Ovary (tissue), 7 donors: ENCODE measurements at regions not wholly inside any gene's neighbourhood (a gene's known extent, or its start where the extent isn't known, plus 50 kb on each side); places are given as distances from the start of the nearest gene placed in this dataset.

Experiments
- DNase-seq, 5 donors: peaks; one replicate each; pipeline ENCODE4 v3.0.0-alpha.2; 2019 to 2020
- H3K27ac ChIP-seq, 2 donors: fragments of 200-600 bp; one replicate each; pipeline versions ENCODE4 v1.5.1 to v1.8.0; 2019 to 2022
- H3K27me3 ChIP-seq: fragments of 200-600 bp; one replicate; pipeline ENCODE4 v1.8.0; 2022
- H3K36me3 ChIP-seq: fragments of 200-600 bp; sonication (generic); one replicate; pipeline ENCODE4 v1.5.1; 2019
- H3K4me1 ChIP-seq: one replicate; pipeline ENCODE4 v1.8.1; 2013; ENCODE audit warnings: mild to moderate bottlenecking, moderate library complexity; ENCODE audit not compliant: insufficient read depth
- H3K4me3 ChIP-seq: fragments of 200-600 bp; sonication (generic); one replicate; pipeline ENCODE4 v1.5.1; 2017
- H3K9me3 ChIP-seq, 2 donors: fragments of 200-600 bp in 1 of 2; sonication (generic) in 1 of 2; one replicate each; pipeline versions ENCODE4 v1.5.1 to v1.8.1; 2013 to 2019; ENCODE audit warnings: mild to moderate bottlenecking in 1 of 2, moderate library complexity in 1 of 2
- CTCF ChIP-seq, 3 donors: fragments of 450-650 bp in 2 of 3; fragments of 200-600 bp in 1 of 3; IDR thresholded peaks; one replicate each; pipeline versions ENCODE4 v1.5.1 to v1.8.0; 2016 to 2022; ENCODE audit warnings: antibody characterized with exemption in 3 of 3, mild to moderate bottlenecking in 1 of 3
- EP300 ChIP-seq: sonication (generic); formaldehyde crosslinking; IDR thresholded peaks from one replicate; pipeline ENCODE4 v1.6.1; 2017; ENCODE audit warnings: antibody characterized with exemption
- POLR2A ChIP-seq: fragments of 450-650 bp; IDR thresholded peaks from one replicate; pipeline ENCODE4 v1.6.1; 2017; ENCODE audit warnings: antibody characterized with exemption, mild to moderate bottlenecking, moderate library complexity
- WGBS, 3 donors: extraction: QIAGEN DNeasy Blood & Tissue Kit in 1 of 3; methylation state at CpG; one replicate each; pipeline versions ENCODE4 v1.1.5 to v1.1.7; 2013 to 2017; 5-methylcytosine and 5-hydroxymethylcytosine counted together
- intact Hi-C, 4 donors: fragments of 100-400 bp; cut with DNase I; formaldehyde crosslinking; loops; one replicate each; pipeline versions ENCODE4 v1.11.0 to v1.15.1; 2022 to 2023
- donor health status: DM: no; HTN: no; CAD: no; lungs with moderate emphysema.
- donor health status: DM: no; HTN: no; CAD: no.
- donor health status: Bipolar disorder and iron deficiency.
- donor health status: DM: no; HTN: no; CAD: no.
- donor health status: DM: yes; HTN: yes; CAD: no.

GRCh38 chr12:4849115-4849541, 60.6 kb upstream of the KCNA1 start:
- no peaks in the 10 kb centered on the region for H3K9me3 ChIP-seq
- no peaks in the 10 kb centered on the region for H3K36me3 ChIP-seq
- H3K4me3 ChIP-seq = no peak overlapping the region
- WGBS, 3 donors = 2 to 3% (median 2%) methylated on average over 5 of the region's 5 CpGs
- no peak overlapping the region for H3K27ac ChIP-seq
- no peaks in the 10 kb centered on the region for H3K27me3 ChIP-seq
- no peak for DNase-seq
- intact Hi-C loops = no loop called here
- TF ChIP-seq EP300 (no peak), POLR2A (no peak), CTCF (IDR thresholded peaks at IDR 0.05) (peak in 1 of 3 donors; percentile 34)
- no peaks in the 10 kb centered on the region for H3K4me1 ChIP-seq

- H3K4me3 ChIP-seq = no peak overlapping the region
- DNase-seq = no peak
- H3K9me3 ChIP-seq = no peaks in the 10 kb centered on the region
- no peak overlapping the region for H3K27ac ChIP-seq
- intact Hi-C loops = loop anchor here in 3 of 4 donors (10.0 kb wide), 3 partner anchors 225 to 1195 kb away; no protein-coding TSS in a partner anchor
- TF ChIP-seq EP300 = no peak
- no peak for TF ChIP-seq POLR2A
- TF ChIP-seq CTCF (IDR thresholded peaks at IDR 0.05) = no peak
- no peaks in the 10 kb centered on the region for H3K36me3 ChIP-seq
- H3K27me3 ChIP-seq = no peaks in the 10 kb centered on the region
- WGBS, 3 donors = 62 to 83% (median 81%) methylated on average over 18 of the region's 18 CpGs
- no peaks in the 10 kb centered on the region for H3K4me1 ChIP-seq
These were observed 59.8 kb upstream of the KCNA1 start for GRCh38 chr12:4849795-4850345.

- TF ChIP-seq POLR2A (no peak), EP300 (no peak), CTCF (IDR thresholded peaks at IDR 0.05) (no peak)
- H3K36me3 ChIP-seq = no peaks in the 10 kb centered on the region
- no peaks in the 10 kb centered on the region for H3K27me3 ChIP-seq
- WGBS, 3 donors = 92 to 93% (median 93%) methylated on average over 9 of the region's 9 CpGs
- no peak overlapping the region for H3K4me3 ChIP-seq
- H3K4me1 ChIP-seq = no peaks in the 10 kb centered on the region
- no peak for DNase-seq
- H3K9me3 ChIP-seq = no peaks in the 10 kb centered on the region
- H3K27ac ChIP-seq = no peak overlapping the region
- intact Hi-C loops = loop anchor here in 3 of 4 donors (10.0 kb wide), 3 partner anchors 224 to 1194 kb away; no protein-coding TSS in a partner anchor
These were observed 58.8 kb upstream of the KCNA1 start for GRCh38 chr12:4850857-4851380.

- H3K9me3 ChIP-seq = no peaks in the 10 kb centered on the region
- H3K36me3 ChIP-seq = no peaks in the 10 kb centered on the region
- no peak overlapping the region for H3K27ac ChIP-seq
- H3K4me1 ChIP-seq = no peaks in the 10 kb centered on the region
- no peak for DNase-seq
- H3K4me3 ChIP-seq = no peak overlapping the region
- intact Hi-C loops = loop anchor here in 3 of 4 donors (10.0 kb wide), 3 partner anchors 222 to 1192 kb away; no protein-coding TSS in a partner anchor
- TF ChIP-seq EP300 (no peak), POLR2A (no peak), CTCF (IDR thresholded peaks at IDR 0.05) (no peak)
- WGBS, 3 donors = 88 to 95% (median 92%) methylated on average over 8 of the region's 8 CpGs
- no peaks in the 10 kb centered on the region for H3K27me3 ChIP-seq
These were observed 57.4 kb upstream of the KCNA1 start for GRCh38 chr12:4852308-4852707.
